GM23338 (cell line): ENCODE measurements at regions not wholly inside any gene's neighbourhood (a gene's known extent, or its start where the extent isn't known, plus 50 kb on each side); places are given as distances from the start of the nearest gene placed in this dataset.

ENCODE experiments used
- ATAC-seq: fragments of 200-7000 bp; cut with Tn5 transposase; 3 replicates; pipeline ENCODE4 v1.9.1; 2020
- DNase-seq: peaks from one replicate; pipeline ENCODE4 v3.0.0-alpha.2; 2015; ENCODE audit warnings: low spot score
- H2AFZ ChIP-seq: fragments of 200-600 bp; sonication (generic); 2 replicates; pipeline ENCODE4 v1.8.0; 2016; ENCODE audit warnings: antibody characterized with exemption, mild to moderate bottlenecking, moderate library complexity
- H3F3A ChIP-seq: fragments of 200-600 bp; sonication (generic); replicated peaks from 2 replicates; pipeline ENCODE4 v1.8.0; 2017; ENCODE audit warnings: antibody characterized with exemption, mixed run types, low read depth
- H3K27ac ChIP-seq: fragments of 200-600 bp; sonication (generic); 2 replicates; pipeline ENCODE4 v1.6.1; 2016; ENCODE audit warnings: low read depth
- H3K27me3 ChIP-seq: fragments of 200-600 bp; sonication (generic); 2 replicates; pipeline ENCODE4 v1.8.0; 2016; ENCODE audit warnings: mild to moderate bottlenecking, mixed run types, moderate library complexity; ENCODE audit not compliant: insufficient read depth
- H3K36me3 ChIP-seq: fragments of 200-600 bp; sonication (generic); 2 replicates; pipeline ENCODE4 v1.8.0; 2016; ENCODE audit warnings: mild to moderate bottlenecking; ENCODE audit not compliant: insufficient read depth
- H3K4me1 ChIP-seq: fragments of 200-600 bp; sonication (generic); 2 replicates; pipeline ENCODE4 v1.8.0; 2016; ENCODE audit warnings: mild to moderate bottlenecking, moderate library complexity; ENCODE audit not compliant: insufficient read depth
- H3K4me2 ChIP-seq: fragments of 200-600 bp; sonication (generic); 2 replicates; pipeline ENCODE4 v1.7.1; 2017; ENCODE audit warnings: mixed run types
- H3K4me3 ChIP-seq: fragments of 200-600 bp; sonication (generic); 2 replicates; pipeline ENCODE4 v1.6.1; 2016; ENCODE audit warnings: mixed run types
- H3K79me2 ChIP-seq: fragments of 200-600 bp; sonication (generic); replicated peaks from 2 replicates; pipeline ENCODE4 v1.8.0; 2017; ENCODE audit warnings: mild to moderate bottlenecking; ENCODE audit not compliant: insufficient read depth
- H3K9me2 ChIP-seq: fragments of 200-600 bp; sonication (generic); 2 replicates; pipeline ENCODE4 v1.8.0; 2017; ENCODE audit not compliant: insufficient read depth
- H4K20me1 ChIP-seq: fragments of 200-600 bp; sonication (generic); replicated peaks from 2 replicates; pipeline ENCODE4 v1.8.0; 2017; ENCODE audit warnings: mild to moderate bottlenecking; ENCODE audit not compliant: insufficient read depth
- H3K27ac Mint-ChIP-seq: 2 replicates; pipeline ENCODE4 v1.8.0; 2020; ENCODE audit warnings: inconsistent platforms, mild to moderate bottlenecking, moderate library complexity, mixed read lengths
- H3K27me3 Mint-ChIP-seq: 3 replicates; pipeline ENCODE4 v1.8.0; 2022; ENCODE audit warnings: low read depth, mild to moderate bottlenecking, moderate library complexity, mixed read lengths, inconsistent platforms; ENCODE audit not compliant: insufficient read depth, poor library complexity
- H3K36me3 Mint-ChIP-seq: 3 replicates; pipeline ENCODE4 v1.8.0; 2021; ENCODE audit warnings: low read depth, mild to moderate bottlenecking, inconsistent platforms, moderate library complexity, mixed read lengths
- H3K4me1 Mint-ChIP-seq: 3 replicates; pipeline ENCODE4 v1.8.0; 2020; ENCODE audit warnings: mild to moderate bottlenecking, inconsistent platforms, mixed read lengths
- H3K4me3 Mint-ChIP-seq: 3 replicates; pipeline ENCODE4 v1.8.0; 2021; ENCODE audit warnings: moderate library complexity, mild to moderate bottlenecking, inconsistent platforms, mixed read lengths
- H3K9me3 Mint-ChIP-seq: 3 replicates; pipeline ENCODE4 v1.8.0; 2020; ENCODE audit warnings: moderate library complexity, mild to moderate bottlenecking, inconsistent platforms, mixed read lengths
- CREB1 ChIP-seq: fragments of 250-450 bp; sonication (Bioruptor Pico); IDR thresholded peaks from 2 replicates; pipeline ENCODE4 v1.5.0; 2020; ENCODE audit warnings: low read depth, mild to moderate bottlenecking, moderate library complexity
- CTCF ChIP-seq, 2 experiments: fragments of 200-600 bp in 1 of 2; sonication (generic) in 1 of 2; conservative IDR thresholded peaks; 2 replicates each; pipeline versions ENCODE4 v1.5.1 to v1.6.1; 2016 to 2017; ENCODE audit warnings: antibody characterized with exemption in 2 of 2, low read depth in 2 of 2, mild to moderate bottlenecking in 2 of 2, moderate library complexity in 1 of 2
- EZH2 ChIP-seq: fragments of 200-600 bp; sonication (generic); IDR thresholded peaks from one replicate; pipeline ENCODE4 v1.8.0; 2017; ENCODE audit warnings: antibody characterized with exemption, mild to moderate bottlenecking, low read depth; ENCODE audit not compliant: unreplicated experiment
- EZH2phosphoT487 ChIP-seq: fragments of 200-600 bp; sonication (generic); IDR thresholded peaks from one replicate; pipeline ENCODE4 v1.8.1; 2018; ENCODE audit warnings: antibody characterized with exemption; ENCODE audit not compliant: unreplicated experiment
- JUNB ChIP-seq: IDR thresholded peaks from one replicate; pipeline ENCODE4 v1.6.1; 2016; ENCODE audit warnings: antibody characterized with exemption; ENCODE audit not compliant: unreplicated experiment
- NANOG ChIP-seq: IDR thresholded peaks from 2 replicates; pipeline ENCODE4 v1.6.1; 2016; ENCODE audit warnings: antibody characterized with exemption, borderline replicate concordance
- POLR2AphosphoS5 ChIP-seq: IDR thresholded peaks from 2 replicates; pipeline ENCODE4 v1.6.1; 2016; ENCODE audit warnings: antibody characterized with exemption, low read depth
- STAT1 ChIP-seq: IDR thresholded peaks from one replicate; pipeline ENCODE4 v1.6.1; 2016; ENCODE audit warnings: antibody characterized with exemption; ENCODE audit not compliant: unreplicated experiment
- ZNF114 ChIP-seq: fragments of 250-450 bp; sonication (Bioruptor Pico); IDR thresholded peaks from 2 replicates; pipeline ENCODE4 v1.5.0; 2020; ENCODE audit warnings: mild to moderate bottlenecking, moderate library complexity
- ZNF331 ChIP-seq: fragments of 250-450 bp; sonication (Bioruptor Pico); IDR thresholded peaks from 2 replicates; pipeline ENCODE4 v1.5.0; 2020; ENCODE audit warnings: low read depth, mild to moderate bottlenecking, moderate library complexity
- TF ChIP-seq, protein P1 (sequence below): IDR thresholded peaks from 2 replicates; pipeline ENCODE4 v1.6.1; 2016; ENCODE audit warnings: antibody characterized with exemption
- TF ChIP-seq, protein P2 (sequence below): IDR thresholded peaks from one replicate; pipeline ENCODE4 v1.6.1; 2018; ENCODE audit warnings: antibody characterized with exemption; ENCODE audit not compliant: unreplicated experiment
- TF ChIP-seq, protein P3 (sequence below): fragments of 250-450 bp; sonication (Bioruptor Pico); IDR thresholded peaks from 2 replicates; pipeline ENCODE4 v1.5.0; 2020; ENCODE audit warnings: mild to moderate bottlenecking, moderate library complexity

DNA sequence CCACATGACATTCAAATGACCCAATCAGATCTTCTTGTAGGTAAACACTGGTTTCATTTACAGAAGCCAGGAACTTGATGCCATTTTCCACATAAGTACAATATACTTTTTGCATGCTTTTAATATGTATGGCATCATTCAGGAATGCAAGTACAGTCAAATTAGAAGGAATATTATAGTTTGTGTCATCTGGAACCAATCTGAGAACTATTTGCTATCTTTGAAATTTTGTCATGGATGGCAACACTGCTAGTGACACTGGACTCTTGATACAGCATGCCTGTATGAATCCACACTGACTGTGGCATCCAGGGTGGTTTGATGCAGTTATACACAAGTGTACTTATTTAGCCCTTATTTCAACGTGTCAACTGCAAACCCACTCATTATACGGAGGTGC lies 141.6 kb downstream of the EBLN2 start:
- no peak overlapping the region for H3K4me3 Mint-ChIP-seq
- Histone ChIP-seq H3K4me3 (no peak overlapping the region), H3K4me2 (no peak overlapping the region), H2AFZ (no peak overlapping the region), H4K20me1 (no peaks in the 10 kb centered on the region), H3K27me3 (no peaks in the 10 kb centered on the region), H3K27ac (no peak overlapping the region), H3K4me1 (peaks cover 12% of the 10 kb centered on the region), H3K9me2 (no peaks in the 10 kb centered on the region), H3K36me3 (no peaks in the 10 kb centered on the region), H3K79me2 (no peaks in the 10 kb centered on the region), H3F3A (no peaks in the 10 kb centered on the region)
- peaks cover 1% of the 10 kb centered on the region for H3K27me3 Mint-ChIP-seq
- no peak overlapping the region for H3K27ac Mint-ChIP-seq
- DNase-seq (no peak), ATAC-seq (no peak)
- TF ChIP-seq NANOG (no peak), EZH2 (no peak), JUNB (no peak), CTCF (conservative IDR thresholded peaks at IDR 0.05; ENCODE audit: low read depth in 2 of 2) (no peak), ZNF114 (no peak), STAT1 (no peak), EZH2phosphoT487 (no peak), POLR2AphosphoS5 (no peak), CREB1 (no peak), ZNF331 (CRISPR knock-in tag) (no peak)
- TF ChIP-seq, protein P1, sequence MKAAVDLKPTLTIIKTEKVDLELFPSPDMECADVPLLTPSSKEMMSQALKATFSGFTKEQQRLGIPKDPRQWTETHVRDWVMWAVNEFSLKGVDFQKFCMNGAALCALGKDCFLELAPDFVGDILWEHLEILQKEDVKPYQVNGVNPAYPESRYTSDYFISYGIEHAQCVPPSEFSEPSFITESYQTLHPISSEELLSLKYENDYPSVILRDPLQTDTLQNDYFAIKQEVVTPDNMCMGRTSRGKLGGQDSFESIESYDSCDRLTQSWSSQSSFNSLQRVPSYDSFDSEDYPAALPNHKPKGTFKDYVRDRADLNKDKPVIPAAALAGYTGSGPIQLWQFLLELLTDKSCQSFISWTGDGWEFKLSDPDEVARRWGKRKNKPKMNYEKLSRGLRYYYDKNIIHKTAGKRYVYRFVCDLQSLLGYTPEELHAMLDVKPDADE = no peak
- TF ChIP-seq, protein P2, sequence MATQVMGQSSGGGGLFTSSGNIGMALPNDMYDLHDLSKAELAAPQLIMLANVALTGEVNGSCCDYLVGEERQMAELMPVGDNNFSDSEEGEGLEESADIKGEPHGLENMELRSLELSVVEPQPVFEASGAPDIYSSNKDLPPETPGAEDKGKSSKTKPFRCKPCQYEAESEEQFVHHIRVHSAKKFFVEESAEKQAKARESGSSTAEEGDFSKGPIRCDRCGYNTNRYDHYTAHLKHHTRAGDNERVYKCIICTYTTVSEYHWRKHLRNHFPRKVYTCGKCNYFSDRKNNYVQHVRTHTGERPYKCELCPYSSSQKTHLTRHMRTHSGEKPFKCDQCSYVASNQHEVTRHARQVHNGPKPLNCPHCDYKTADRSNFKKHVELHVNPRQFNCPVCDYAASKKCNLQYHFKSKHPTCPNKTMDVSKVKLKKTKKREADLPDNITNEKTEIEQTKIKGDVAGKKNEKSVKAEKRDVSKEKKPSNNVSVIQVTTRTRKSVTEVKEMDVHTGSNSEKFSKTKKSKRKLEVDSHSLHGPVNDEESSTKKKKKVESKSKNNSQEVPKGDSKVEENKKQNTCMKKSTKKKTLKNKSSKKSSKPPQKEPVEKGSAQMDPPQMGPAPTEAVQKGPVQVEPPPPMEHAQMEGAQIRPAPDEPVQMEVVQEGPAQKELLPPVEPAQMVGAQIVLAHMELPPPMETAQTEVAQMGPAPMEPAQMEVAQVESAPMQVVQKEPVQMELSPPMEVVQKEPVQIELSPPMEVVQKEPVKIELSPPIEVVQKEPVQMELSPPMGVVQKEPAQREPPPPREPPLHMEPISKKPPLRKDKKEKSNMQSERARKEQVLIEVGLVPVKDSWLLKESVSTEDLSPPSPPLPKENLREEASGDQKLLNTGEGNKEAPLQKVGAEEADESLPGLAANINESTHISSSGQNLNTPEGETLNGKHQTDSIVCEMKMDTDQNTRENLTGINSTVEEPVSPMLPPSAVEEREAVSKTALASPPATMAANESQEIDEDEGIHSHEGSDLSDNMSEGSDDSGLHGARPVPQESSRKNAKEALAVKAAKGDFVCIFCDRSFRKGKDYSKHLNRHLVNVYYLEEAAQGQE = no peak
- TF ChIP-seq, protein P3, sequence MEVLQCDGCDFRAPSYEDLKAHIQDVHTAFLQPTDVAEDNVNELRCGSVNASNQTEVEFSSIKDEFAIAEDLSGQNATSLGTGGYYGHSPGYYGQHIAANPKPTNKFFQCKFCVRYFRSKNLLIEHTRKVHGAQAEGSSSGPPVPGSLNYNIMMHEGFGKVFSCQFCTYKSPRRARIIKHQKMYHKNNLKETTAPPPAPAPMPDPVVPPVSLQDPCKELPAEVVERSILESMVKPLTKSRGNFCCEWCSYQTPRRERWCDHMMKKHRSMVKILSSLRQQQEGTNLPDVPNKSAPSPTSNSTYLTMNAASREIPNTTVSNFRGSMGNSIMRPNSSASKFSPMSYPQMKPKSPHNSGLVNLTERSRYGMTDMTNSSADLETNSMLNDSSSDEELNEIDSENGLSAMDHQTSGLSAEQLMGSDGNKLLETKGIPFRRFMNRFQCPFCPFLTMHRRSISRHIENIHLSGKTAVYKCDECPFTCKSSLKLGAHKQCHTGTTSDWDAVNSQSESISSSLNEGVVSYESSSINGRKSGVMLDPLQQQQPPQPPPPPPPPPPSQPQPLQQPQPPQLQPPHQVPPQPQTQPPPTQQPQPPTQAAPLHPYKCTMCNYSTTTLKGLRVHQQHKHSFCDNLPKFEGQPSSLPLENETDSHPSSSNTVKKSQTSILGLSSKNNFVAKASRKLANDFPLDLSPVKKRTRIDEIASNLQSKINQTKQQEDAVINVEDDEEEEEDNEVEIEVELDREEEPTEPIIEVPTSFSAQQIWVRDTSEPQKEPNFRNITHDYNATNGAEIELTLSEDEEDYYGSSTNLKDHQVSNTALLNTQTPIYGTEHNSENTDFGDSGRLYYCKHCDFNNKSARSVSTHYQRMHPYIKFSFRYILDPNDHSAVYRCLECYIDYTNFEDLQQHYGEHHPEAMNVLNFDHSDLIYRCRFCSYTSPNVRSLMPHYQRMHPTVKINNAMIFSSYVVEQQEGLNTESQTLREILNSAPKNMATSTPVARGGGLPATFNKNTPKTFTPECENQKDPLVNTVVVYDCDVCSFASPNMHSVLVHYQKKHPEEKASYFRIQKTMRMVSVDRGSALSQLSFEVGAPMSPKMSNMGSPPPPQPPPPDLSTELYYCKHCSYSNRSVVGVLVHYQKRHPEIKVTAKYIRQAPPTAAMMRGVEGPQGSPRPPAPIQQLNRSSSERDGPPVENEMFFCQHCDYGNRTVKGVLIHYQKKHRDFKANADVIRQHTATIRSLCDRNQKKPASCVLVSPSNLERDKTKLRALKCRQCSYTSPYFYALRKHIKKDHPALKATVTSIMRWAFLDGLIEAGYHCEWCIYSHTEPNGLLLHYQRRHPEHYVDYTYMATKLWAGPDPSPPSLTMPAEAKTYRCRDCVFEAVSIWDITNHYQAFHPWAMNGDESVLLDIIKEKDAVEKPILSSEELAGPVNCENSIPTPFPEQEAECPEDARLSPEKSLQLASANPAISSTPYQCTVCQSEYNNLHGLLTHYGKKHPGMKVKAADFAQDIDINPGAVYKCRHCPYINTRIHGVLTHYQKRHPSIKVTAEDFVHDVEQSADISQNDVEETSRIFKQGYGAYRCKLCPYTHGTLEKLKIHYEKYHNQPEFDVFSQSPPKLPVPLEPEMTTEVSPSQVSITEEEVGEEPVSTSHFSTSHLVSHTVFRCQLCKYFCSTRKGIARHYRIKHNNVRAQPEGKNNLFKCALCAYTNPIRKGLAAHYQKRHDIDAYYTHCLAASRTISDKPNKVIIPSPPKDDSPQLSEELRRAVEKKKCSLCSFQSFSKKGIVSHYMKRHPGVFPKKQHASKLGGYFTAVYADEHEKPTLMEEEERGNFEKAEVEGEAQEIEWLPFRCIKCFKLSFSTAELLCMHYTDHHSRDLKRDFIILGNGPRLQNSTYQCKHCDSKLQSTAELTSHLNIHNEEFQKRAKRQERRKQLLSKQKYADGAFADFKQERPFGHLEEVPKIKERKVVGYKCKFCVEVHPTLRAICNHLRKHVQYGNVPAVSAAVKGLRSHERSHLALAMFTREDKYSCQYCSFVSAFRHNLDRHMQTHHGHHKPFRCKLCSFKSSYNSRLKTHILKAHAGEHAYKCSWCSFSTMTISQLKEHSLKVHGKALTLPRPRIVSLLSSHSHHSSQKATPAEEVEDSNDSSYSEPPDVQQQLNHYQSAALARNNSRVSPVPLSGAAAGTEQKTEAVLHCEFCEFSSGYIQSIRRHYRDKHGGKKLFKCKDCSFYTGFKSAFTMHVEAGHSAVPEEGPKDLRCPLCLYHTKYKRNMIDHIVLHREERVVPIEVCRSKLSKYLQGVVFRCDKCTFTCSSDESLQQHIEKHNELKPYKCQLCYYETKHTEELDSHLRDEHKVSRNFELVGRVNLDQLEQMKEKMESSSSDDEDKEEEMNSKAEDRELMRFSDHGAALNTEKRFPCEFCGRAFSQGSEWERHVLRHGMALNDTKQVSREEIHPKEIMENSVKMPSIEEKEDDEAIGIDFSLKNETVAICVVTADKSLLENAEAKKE = no peak
- H3K9me3 Mint-ChIP-seq = no peaks in the 10 kb centered on the region
- peaks cover 16% of the 10 kb centered on the region for H3K4me1 Mint-ChIP-seq
- H3K36me3 Mint-ChIP-seq = no peaks in the 10 kb centered on the region
